NT2/D1 (cell line): ENCODE measurements at regions not wholly inside any gene's neighbourhood (a gene's known extent, or its start where the extent isn't known, plus 50 kb on each side); places are given as distances from the start of the nearest gene placed in this dataset.

Experiments
- SUZ12 ChIP-seq: IDR thresholded peaks from 2 replicates; pipeline ENCODE4 v1.6.1; 2011; ENCODE audit not compliant: insufficient read length, insufficient read depth; ENCODE audit errors: extremely low read depth
- YY1 ChIP-seq: IDR thresholded peaks from 2 replicates; pipeline ENCODE4 v1.6.1; 2011; ENCODE audit not compliant: insufficient read length, insufficient read depth
- ZNF274 ChIP-seq: IDR thresholded peaks from 2 replicates; pipeline ENCODE4 v1.6.1; 2011; ENCODE audit warnings: mild to moderate bottlenecking, low read depth, low read length

DNA sequence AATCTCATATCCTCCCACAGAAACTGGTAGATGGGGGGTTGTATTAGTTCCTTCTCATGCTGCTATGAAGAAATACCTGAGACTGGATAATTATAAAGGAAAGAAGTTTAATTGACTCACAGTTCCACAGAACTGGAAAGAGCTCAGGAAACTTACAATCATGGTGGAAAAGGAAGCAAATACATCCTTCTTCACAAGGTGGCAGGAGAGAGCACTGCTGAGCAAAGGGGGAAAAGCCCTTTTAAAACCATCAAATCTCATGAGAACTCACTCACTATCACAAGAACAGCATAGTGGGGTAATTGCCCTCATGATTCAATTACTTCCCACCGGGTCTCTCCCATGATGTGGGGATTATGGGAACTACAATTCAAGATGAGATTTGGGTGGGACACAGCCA, 250.5 kb upstream of the GPRIN3 start:
- TF ChIP-seq YY1 (no peak), SUZ12 (no peak), ZNF274 (no peak)
